HEK293 (cell line): ENCODE measurements at regions not wholly inside any gene's neighbourhood (a gene's known extent, or its start where the extent isn't known, plus 50 kb on each side); places are given as distances from the start of the nearest gene placed in this dataset.

ENCODE experiments used
- CTCF ChIA-PET: fragments of 350-600 bp; formaldehyde crosslinking; extraction: SDS; loops from one replicate; lab custom pipeline; 2021; ENCODE audit warnings: antibody characterized with exemption; lab: Yijun Ruan, JAX
- POLR2A ChIA-PET: fragments of 300-600 bp; formaldehyde crosslinking; extraction: SDS; loops from one replicate; lab custom pipeline; 2020; ENCODE audit warnings: antibody characterized with exemption, inconsistent platforms; lab: Yijun Ruan, JAX
- H3K27ac ChIP-seq: fragments of 200-500 bp; sonication (Bioruptor generic); 2 replicates; pipeline ENCODE4 v1.5.1; 2014; ENCODE audit warnings: low read depth, low read length, control low read depth, inconsistent platforms; ENCODE audit errors: extremely low read depth
- H3K36me3 ChIP-seq, 2 experiments: fragments of 200-500 bp in 1 of 2; sonication (Bioruptor generic) in 1 of 2; 1 replicate in 1 of 2; 2 replicates in 1 of 2; pipeline ENCODE4 v1.5.1; 2014 to 2017; ENCODE audit warnings: inconsistent platforms in 2 of 2, low read length in 2 of 2; ENCODE audit not compliant: control insufficient read depth in 2 of 2, insufficient read depth in 1 of 2
- H3K4me1 ChIP-seq: fragments of 200-500 bp; sonication (Bioruptor generic); 2 replicates; pipeline ENCODE4 v1.5.1; 2014; ENCODE audit warnings: mild to moderate bottlenecking, low read length, inconsistent platforms; ENCODE audit not compliant: control insufficient read depth, insufficient read depth
- H3K4me3 ChIP-seq: 2 replicates; pipeline ENCODE4 v1.5.1; 2011; ENCODE audit warnings: low read depth, mild to moderate bottlenecking, control low read depth, low read length, moderate library complexity
- H3K9me3 ChIP-seq: fragments of 200-500 bp; sonication (Bioruptor generic); 2 replicates; pipeline ENCODE4 v1.5.1; 2014; ENCODE audit warnings: low read depth, low read length, inconsistent platforms; ENCODE audit not compliant: control insufficient read depth, insufficient read depth
- GFI1B ChIP-seq: fragments of 450-650 bp; formaldehyde crosslinking; IDR thresholded peaks from 2 replicates; pipeline ENCODE4 v1.5.1; 2016; ENCODE audit warnings: missing biosample characterization, missing genetic modification characterization
- HOXD13 ChIP-seq: sonication (generic); formaldehyde crosslinking; IDR thresholded peaks from 2 replicates; pipeline ENCODE4 v1.8.0; 2022; ENCODE audit warnings: missing genetic modification reagents, borderline replicate concordance
- RBAK ChIP-seq: fragments of 450-650 bp; formaldehyde crosslinking; IDR thresholded peaks from 2 replicates; pipeline ENCODE4 v1.5.1; 2016; ENCODE audit warnings: missing biosample characterization, missing genetic modification characterization
- YY1 ChIP-seq: fragments of 450-650 bp; formaldehyde crosslinking; IDR thresholded peaks from 2 replicates; pipeline ENCODE4 v1.5.1; 2018; ENCODE audit warnings: missing biosample characterization, missing genetic modification characterization
- ZBTB7A ChIP-seq: fragments of 450-650 bp; formaldehyde crosslinking; IDR thresholded peaks from 2 replicates; pipeline ENCODE4 v1.5.1; 2016; ENCODE audit warnings: low read depth, missing biosample characterization, missing genetic modification characterization
- ZFP3 ChIP-seq: fragments of 450-650 bp; formaldehyde crosslinking; IDR thresholded peaks from 2 replicates; pipeline ENCODE4 v1.5.1; 2016; ENCODE audit warnings: low read depth, missing biosample characterization, missing genetic modification characterization
- ZFP69B ChIP-seq: fragments of 450-650 bp; formaldehyde crosslinking; IDR thresholded peaks from 2 replicates; pipeline ENCODE4 v1.5.1; 2016; ENCODE audit warnings: missing biosample characterization, missing genetic modification characterization
- ZNF138 ChIP-seq: fragments of 450-650 bp; formaldehyde crosslinking; IDR thresholded peaks from 2 replicates; pipeline ENCODE4 v1.5.1; 2016; ENCODE audit warnings: missing biosample characterization, missing genetic modification characterization, borderline replicate concordance
- ZNF211 ChIP-seq: fragments of 450-650 bp; formaldehyde crosslinking; IDR thresholded peaks from 2 replicates; pipeline ENCODE4 v1.5.1; 2016; ENCODE audit warnings: low read depth, missing biosample characterization, missing genetic modification characterization
- ZNF214 ChIP-seq: fragments of 450-650 bp; formaldehyde crosslinking; IDR thresholded peaks from 2 replicates; pipeline ENCODE4 v1.5.1; 2017; ENCODE audit warnings: missing biosample characterization, mild to moderate bottlenecking, missing genetic modification characterization, borderline replicate concordance
- ZNF223 ChIP-seq: fragments of 450-650 bp; formaldehyde crosslinking; IDR thresholded peaks from 2 replicates; pipeline ENCODE4 v1.5.1; 2016; ENCODE audit warnings: missing biosample characterization, missing genetic modification characterization
- ZNF239 ChIP-seq: fragments of 450-650 bp; formaldehyde crosslinking; IDR thresholded peaks from 2 replicates; pipeline ENCODE4 v1.5.1; 2016; ENCODE audit warnings: missing biosample characterization, missing genetic modification characterization
- ZNF292 ChIP-seq: fragments of 450-650 bp; formaldehyde crosslinking; IDR thresholded peaks from 2 replicates; pipeline ENCODE4 v1.5.1; 2016; ENCODE audit warnings: low read depth, missing biosample characterization, missing genetic modification characterization, borderline replicate concordance
- ZNF600 ChIP-seq: fragments of 450-650 bp; formaldehyde crosslinking; IDR thresholded peaks from 2 replicates; pipeline ENCODE4 v1.5.1; 2016; ENCODE audit warnings: missing biosample characterization, missing genetic modification characterization
- ZNF623 ChIP-seq: fragments of 450-650 bp; formaldehyde crosslinking; IDR thresholded peaks from 2 replicates; pipeline ENCODE4 v1.5.1; 2016; ENCODE audit warnings: missing biosample characterization, missing genetic modification characterization
- ZNF660 ChIP-seq: fragments of 450-650 bp; IDR thresholded peaks from 2 replicates; pipeline ENCODE4 v1.5.1; 2018; ENCODE audit warnings: missing biosample characterization, mild to moderate bottlenecking, missing genetic modification characterization
- ZNF707 ChIP-seq: fragments of 450-650 bp; formaldehyde crosslinking; IDR thresholded peaks from 2 replicates; pipeline ENCODE4 v1.5.1; 2016; ENCODE audit warnings: missing biosample characterization, missing genetic modification characterization
- ZNF768 ChIP-seq: fragments of 450-650 bp; formaldehyde crosslinking; IDR thresholded peaks from 2 replicates; pipeline ENCODE4 v1.5.1; 2018; ENCODE audit warnings: missing biosample characterization, mild to moderate bottlenecking, missing genetic modification characterization
- ZNF785 ChIP-seq: fragments of 450-650 bp; formaldehyde crosslinking; IDR thresholded peaks from 2 replicates; pipeline ENCODE4 v1.5.1; 2016; ENCODE audit warnings: missing biosample characterization, missing genetic modification characterization
- TF ChIP-seq, protein P1 (sequence below): fragments of 450-650 bp; formaldehyde crosslinking; conservative IDR thresholded peaks from 2 replicates; pipeline ENCODE4 v1.5.1; 2016; ENCODE audit warnings: low read depth, missing biosample characterization, missing genetic modification characterization
- TF ChIP-seq, protein P2 (sequence below): fragments of 450-650 bp; formaldehyde crosslinking; IDR thresholded peaks from 2 replicates; pipeline ENCODE4 v1.5.1; 2017; ENCODE audit warnings: missing biosample characterization, missing genetic modification characterization
- TF ChIP-seq, protein P3 (sequence below): sonication (generic); formaldehyde crosslinking; IDR thresholded peaks from 2 replicates; pipeline ENCODE4 v1.8.1; 2022; ENCODE audit warnings: mild to moderate bottlenecking, moderate library complexity, missing genetic modification reagents
- TF ChIP-seq, protein P4 (sequence below): fragments of 450-650 bp; formaldehyde crosslinking; IDR thresholded peaks from 2 replicates; pipeline ENCODE4 v1.5.1; 2016; ENCODE audit warnings: missing biosample characterization, missing genetic modification characterization
- TF ChIP-seq, protein P5 (sequence below): fragments of 450-650 bp; formaldehyde crosslinking; IDR thresholded peaks from 2 replicates; pipeline ENCODE4 v1.5.1; 2016; ENCODE audit warnings: missing biosample characterization, missing genetic modification characterization

DNA sequence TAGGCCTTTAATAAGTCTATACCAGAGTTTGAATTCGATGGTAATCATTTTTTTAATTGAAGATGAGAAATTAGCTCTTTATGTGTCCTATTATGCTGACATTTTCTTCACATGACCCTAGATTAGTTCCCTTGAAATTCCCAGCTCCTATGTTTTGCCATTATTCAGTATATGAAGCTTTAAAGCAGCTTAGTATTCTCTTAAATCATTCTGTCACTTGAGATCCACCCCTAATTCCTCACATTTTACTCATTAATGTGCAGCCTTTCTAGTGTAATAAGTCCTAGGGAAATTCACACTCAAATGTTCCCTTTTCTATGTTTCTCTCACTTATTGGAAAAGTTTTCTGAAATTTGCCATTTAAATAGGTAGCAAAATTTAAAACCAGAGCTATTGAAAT, 704.5 kb upstream of the B3GALT2 start (continued):
- TF ChIP-seq, protein P1, sequence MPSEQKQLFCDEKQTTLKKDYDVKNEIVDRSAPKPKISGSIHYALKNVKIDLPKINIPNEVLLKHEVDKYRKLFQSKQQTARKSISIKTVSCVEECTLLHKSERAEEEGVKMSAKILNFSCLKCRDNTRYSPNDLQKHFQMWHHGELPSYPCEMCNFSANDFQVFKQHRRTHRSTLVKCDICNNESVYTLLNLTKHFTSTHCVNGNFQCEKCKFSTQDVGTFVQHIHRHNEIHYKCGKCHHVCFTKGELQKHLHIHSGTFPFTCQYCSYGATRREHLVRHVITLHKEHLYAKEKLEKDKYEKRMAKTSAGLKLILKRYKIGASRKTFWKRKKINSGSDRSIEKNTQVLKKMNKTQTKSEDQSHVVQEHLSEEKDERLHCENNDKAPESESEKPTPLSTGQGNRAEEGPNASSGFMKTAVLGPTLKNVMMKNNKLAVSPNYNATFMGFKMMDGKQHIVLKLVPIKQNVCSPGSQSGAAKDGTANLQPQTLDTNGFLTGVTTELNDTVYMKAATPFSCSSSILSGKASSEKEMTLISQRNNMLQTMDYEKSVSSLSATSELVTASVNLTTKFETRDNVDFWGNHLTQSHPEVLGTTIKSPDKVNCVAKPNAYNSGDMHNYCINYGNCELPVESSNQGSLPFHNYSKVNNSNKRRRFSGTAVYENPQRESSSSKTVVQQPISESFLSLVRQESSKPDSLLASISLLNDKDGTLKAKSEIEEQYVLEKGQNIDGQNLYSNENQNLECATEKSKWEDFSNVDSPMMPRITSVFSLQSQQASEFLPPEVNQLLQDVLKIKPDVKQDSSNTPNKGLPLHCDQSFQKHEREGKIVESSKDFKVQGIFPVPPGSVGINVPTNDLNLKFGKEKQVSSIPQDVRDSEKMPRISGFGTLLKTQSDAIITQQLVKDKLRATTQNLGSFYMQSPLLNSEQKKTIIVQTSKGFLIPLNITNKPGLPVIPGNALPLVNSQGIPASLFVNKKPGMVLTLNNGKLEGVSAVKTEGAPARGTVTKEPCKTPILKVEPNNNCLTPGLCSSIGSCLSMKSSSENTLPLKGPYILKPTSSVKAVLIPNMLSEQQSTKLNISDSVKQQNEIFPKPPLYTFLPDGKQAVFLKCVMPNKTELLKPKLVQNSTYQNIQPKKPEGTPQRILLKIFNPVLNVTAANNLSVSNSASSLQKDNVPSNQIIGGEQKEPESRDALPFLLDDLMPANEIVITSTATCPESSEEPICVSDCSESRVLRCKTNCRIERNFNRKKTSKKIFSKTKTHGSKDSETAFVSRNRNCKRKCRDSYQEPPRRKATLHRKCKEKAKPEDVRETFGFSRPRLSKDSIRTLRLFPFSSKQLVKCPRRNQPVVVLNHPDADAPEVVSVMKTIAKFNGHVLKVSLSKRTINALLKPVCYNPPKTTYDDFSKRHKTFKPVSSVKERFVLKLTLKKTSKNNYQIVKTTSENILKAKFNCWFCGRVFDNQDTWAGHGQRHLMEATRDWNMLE = no peak
- TF ChIP-seq ZNF239 (tag by site-specific recombination) (no peak), ZNF660 (tag by site-specific recombination) (no peak), ZBTB7A (tag by site-specific recombination) (no peak), YY1 (tag by site-specific recombination) (no peak), ZNF211 (tag by site-specific recombination) (no peak)
- TF ChIP-seq, protein P2, sequence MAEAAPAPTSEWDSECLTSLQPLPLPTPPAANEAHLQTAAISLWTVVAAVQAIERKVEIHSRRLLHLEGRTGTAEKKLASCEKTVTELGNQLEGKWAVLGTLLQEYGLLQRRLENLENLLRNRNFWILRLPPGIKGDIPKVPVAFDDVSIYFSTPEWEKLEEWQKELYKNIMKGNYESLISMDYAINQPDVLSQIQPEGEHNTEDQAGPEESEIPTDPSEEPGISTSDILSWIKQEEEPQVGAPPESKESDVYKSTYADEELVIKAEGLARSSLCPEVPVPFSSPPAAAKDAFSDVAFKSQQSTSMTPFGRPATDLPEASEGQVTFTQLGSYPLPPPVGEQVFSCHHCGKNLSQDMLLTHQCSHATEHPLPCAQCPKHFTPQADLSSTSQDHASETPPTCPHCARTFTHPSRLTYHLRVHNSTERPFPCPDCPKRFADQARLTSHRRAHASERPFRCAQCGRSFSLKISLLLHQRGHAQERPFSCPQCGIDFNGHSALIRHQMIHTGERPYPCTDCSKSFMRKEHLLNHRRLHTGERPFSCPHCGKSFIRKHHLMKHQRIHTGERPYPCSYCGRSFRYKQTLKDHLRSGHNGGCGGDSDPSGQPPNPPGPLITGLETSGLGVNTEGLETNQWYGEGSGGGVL = no peak

DNA sequence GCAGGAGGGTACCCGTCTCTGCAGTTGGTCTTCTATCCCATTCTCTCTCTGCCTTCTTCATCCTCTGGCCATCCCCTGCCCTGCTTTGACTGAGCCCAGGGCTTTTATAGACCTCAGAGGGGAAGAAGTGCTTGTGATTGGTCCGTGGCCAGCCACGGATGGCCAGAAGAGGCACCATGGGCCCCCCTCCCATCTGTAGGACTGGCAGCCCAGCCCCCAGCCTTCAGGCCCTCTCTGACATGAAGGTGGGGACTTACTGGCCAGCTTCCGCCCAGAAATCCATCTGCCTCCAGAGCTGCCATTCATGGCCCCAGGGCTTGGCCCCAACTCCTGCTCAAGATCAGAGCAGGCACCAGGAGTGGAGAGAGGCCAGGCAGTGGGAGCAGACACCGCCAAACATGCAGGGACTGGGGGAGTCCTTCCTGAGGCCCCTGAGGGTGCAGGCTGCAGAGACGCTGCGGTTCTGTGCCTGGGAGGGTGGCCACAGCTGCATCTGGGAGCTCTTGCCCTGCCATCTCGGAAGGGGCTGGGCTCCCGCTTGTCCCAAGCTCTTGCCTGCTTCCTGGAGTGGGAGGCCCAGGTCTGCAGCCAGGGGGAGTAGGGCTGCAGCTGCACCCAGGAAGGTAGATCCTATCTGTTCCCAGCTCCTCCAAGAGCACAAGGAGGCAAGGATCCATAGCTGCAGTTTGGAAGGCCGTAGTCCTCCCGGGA, 698.6 kb upstream of the B3GALT2 start:
- Histone ChIP-seq H3K36me3 (no peaks in the 10 kb centered on the region), H3K9me3 (no peaks in the 10 kb centered on the region), H3K4me1 (no peaks in the 10 kb centered on the region), H3K27ac (no peak overlapping the region), H3K4me3 (no peak overlapping the region)
- ChIA-PET POLR2A (no interaction called here), CTCF (no interaction called here)
- no peak for TF ChIP-seq ZNF600 (tag by site-specific recombination)
- TF ChIP-seq ZNF707 (tag by site-specific recombination) = no peak
- TF ChIP-seq ZNF214 = no peak
- TF ChIP-seq ZNF768 (tag by site-specific recombination) = no peak
- no peak for TF ChIP-seq HOXD13 (CRISPR knock-in tag)
- TF ChIP-seq ZNF138 = no peak
- no peak for TF ChIP-seq ZNF785
- TF ChIP-seq, protein P3, sequence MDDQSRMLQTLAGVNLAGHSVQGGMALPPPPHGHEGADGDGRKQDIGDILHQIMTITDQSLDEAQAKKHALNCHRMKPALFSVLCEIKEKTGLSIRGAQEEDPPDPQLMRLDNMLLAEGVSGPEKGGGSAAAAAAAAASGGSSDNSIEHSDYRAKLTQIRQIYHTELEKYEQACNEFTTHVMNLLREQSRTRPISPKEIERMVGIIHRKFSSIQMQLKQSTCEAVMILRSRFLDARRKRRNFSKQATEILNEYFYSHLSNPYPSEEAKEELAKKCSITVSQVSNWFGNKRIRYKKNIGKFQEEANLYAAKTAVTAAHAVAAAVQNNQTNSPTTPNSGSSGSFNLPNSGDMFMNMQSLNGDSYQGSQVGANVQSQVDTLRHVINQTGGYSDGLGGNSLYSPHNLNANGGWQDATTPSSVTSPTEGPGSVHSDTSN (CRISPR knock-in tag) = no peak
- no peak for TF ChIP-seq ZNF623 (tag by site-specific recombination)
- TF ChIP-seq GFI1B = no peak
- TF ChIP-seq ZNF292 (tag by site-specific recombination) = no peak
- TF ChIP-seq ZFP3 (tag by site-specific recombination) = no peak
- TF ChIP-seq, protein P4, sequence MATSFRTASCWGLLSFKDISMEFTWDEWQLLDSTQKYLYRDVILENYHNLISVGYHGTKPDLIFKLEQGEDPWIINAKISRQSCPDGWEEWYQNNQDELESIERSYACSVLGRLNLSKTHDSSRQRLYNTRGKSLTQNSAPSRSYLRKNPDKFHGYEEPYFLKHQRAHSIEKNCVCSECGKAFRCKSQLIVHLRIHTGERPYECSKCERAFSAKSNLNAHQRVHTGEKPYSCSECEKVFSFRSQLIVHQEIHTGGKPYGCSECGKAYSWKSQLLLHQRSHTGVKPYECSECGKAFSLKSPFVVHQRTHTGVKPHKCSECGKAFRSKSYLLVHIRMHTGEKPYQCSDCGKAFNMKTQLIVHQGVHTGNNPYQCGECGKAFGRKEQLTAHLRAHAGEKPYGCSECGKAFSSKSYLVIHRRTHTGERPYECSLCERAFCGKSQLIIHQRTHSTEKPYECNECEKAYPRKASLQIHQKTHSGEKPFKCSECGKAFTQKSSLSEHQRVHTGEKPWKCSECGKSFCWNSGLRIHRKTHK (tag by site-specific recombination) = no peak
- no peak for TF ChIP-seq ZFP69B (tag by site-specific recombination)
- TF ChIP-seq, protein P5, sequence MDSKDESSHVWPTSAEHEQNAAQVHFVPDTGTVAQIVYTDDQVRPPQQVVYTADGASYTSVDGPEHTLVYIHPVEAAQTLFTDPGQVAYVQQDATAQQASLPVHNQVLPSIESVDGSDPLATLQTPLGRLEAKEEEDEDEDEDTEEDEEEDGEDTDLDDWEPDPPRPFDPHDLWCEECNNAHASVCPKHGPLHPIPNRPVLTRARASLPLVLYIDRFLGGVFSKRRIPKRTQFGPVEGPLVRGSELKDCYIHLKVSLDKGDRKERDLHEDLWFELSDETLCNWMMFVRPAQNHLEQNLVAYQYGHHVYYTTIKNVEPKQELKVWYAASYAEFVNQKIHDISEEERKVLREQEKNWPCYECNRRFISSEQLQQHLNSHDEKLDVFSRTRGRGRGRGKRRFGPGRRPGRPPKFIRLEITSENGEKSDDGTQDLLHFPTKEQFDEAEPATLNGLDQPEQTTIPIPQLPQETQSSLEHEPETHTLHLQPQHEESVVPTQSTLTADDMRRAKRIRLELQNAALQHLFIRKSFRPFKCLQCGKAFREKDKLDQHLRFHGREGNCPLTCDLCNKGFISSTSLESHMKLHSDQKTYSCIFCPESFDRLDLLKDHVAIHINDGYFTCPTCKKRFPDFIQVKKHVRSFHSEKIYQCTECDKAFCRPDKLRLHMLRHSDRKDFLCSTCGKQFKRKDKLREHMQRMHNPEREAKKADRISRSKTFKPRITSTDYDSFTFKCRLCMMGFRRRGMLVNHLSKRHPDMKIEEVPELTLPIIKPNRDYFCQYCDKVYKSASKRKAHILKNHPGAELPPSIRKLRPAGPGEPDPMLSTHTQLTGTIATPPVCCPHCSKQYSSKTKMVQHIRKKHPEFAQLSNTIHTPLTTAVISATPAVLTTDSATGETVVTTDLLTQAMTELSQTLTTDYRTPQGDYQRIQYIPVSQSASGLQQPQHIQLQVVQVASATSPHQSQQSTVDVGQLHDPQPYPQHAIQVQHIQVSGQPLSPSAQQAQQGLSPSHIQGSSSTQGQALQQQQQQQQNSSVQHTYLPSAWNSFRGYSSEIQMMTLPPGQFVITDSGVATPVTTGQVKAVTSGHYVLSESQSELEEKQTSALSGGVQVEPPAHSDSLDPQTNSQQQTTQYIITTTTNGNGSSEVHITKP (tag by site-specific recombination) = no peak
- TF ChIP-seq ZBTB7A (tag by site-specific recombination) = no peak
- no peak for TF ChIP-seq RBAK (tag by site-specific recombination)
- TF ChIP-seq ZNF223 (tag by site-specific recombination) = no peak
